LNCaP clone FGC (cell line): ENCODE measurements at regions not wholly inside any gene's neighbourhood (a gene's known extent, or its start where the extent isn't known, plus 50 kb on each side); places are given as distances from the start of the nearest gene placed in this dataset.
A peak's percentile ranks its signal among the peaks of the same experiment; 100 is the strongest.
"Not testable (repeated sequence)": the region's sequence is repeated elsewhere in the genome, so short reads cannot be mapped to it uniquely, and the experiment has no call there.

Experiments used
- DNase-seq: peaks from one replicate; pipeline ENCODE4 v3.0.0-alpha.2; 2011; ENCODE audit warnings: low read depth
- H3K4me3 ChIP-seq: 2 replicates; pipeline ENCODE4 v1.5.1; 2011; ENCODE audit warnings: mild to moderate bottlenecking, low read depth, low read length, control low read depth
- TF ChIP-seq, protein P1 (sequence below): IDR thresholded peaks from 2 replicates; pipeline ENCODE4 v1.5.1; 2012; ENCODE audit warnings: mild to moderate bottlenecking; ENCODE audit not compliant: control insufficient read depth, insufficient read depth; ENCODE audit errors: extremely low read depth

DNA sequence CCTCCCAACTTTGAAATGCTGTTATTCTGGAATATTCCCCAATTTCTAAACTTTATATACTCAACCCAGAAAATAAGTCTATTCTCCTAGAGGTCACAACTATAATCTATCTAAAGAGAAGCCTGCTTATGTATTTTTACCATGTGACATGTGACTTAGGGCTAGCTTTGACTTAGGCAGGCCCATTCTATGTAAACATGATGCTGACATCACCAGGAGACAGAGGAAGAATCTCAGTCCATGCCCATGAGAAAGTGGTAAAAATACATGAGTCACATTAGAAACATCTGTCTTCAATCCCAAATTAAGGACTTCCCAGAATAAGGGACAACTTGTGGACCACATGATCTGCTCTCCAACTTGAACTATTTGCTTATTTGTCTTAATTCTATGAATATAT is 113.6 kb upstream of the ID4 start:
- DNase-seq = peak; percentile 2
- TF ChIP-seq, protein P1, sequence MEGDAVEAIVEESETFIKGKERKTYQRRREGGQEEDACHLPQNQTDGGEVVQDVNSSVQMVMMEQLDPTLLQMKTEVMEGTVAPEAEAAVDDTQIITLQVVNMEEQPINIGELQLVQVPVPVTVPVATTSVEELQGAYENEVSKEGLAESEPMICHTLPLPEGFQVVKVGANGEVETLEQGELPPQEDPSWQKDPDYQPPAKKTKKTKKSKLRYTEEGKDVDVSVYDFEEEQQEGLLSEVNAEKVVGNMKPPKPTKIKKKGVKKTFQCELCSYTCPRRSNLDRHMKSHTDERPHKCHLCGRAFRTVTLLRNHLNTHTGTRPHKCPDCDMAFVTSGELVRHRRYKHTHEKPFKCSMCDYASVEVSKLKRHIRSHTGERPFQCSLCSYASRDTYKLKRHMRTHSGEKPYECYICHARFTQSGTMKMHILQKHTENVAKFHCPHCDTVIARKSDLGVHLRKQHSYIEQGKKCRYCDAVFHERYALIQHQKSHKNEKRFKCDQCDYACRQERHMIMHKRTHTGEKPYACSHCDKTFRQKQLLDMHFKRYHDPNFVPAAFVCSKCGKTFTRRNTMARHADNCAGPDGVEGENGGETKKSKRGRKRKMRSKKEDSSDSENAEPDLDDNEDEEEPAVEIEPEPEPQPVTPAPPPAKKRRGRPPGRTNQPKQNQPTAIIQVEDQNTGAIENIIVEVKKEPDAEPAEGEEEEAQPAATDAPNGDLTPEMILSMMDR = no peak
- no peak overlapping the region for H3K4me3 ChIP-seq

GRCh38 chr6:19725436-19725835 is 111.7 kb upstream of the ID4 start:
- H3K4me3 ChIP-seq, DNase-seq: not testable (repeated sequence)

DNA sequence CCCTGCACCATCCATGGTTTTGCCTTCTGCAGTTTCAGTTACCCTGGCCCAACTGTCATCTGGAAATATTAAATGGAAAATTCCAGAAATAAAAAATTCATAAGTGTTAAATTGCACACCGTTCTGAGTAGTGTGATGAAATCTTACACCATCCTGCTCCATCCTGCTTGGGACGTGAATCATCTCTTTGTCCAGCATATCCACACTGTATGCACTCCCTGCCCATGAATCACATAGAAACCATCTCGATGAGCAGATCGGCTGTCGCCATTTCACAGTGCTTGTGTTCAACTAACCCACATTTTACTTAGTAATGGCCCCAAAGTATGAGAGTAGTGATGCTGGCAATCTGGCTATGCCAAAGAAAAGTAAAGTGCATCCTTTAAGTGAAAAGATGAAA is 105.9 kb upstream of the ID4 start:
- TF ChIP-seq, protein P1 = no peak
- no peak for DNase-seq

GRCh38 chr6:19734061-19734460 is 103.1 kb upstream of the ID4 start:
- DNase-seq = no peak
- TF ChIP-seq, protein P1 = no peak
- H3K4me3 ChIP-seq = no peak overlapping the region

More for the DNA sequence above, 105.9 kb upstream of the ID4 start:
- no peak overlapping the region for H3K4me3 ChIP-seq

DNA sequence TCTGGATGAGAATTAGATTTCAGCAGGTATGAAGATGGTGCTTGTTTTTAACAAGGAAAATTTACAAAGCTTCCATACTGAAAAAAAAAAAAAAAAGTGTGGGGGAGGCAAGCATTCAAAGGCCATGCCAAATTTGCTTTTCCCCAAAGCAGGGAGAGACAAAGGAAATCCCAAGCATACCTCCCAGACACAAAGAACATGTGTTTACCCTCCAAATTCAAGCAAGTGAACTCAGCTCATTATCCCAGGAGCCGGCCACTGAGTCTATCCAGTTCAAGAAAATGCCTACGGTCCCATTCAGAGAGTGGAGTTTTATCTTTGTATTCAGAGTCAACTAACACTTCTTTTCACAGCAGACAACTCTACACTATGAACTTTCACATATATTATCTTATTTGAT is 102.7 kb upstream of the ID4 start:
- TF ChIP-seq, protein P1 = no peak
- no peak for DNase-seq

GRCh38 chr6:19736066-19736465 is 101.1 kb upstream of the ID4 start:
- no peak overlapping the region for H3K4me3 ChIP-seq
- TF ChIP-seq, protein P1 = peak; percentile 11; the same call in 1 of the 2 replicates
- peak; percentile 34 for DNase-seq

More for the DNA sequence above, 102.7 kb upstream of the ID4 start:
- H3K4me3 ChIP-seq = no peak overlapping the region

- no peak overlapping the region for H3K4me3 ChIP-seq
- TF ChIP-seq, protein P1 = no peak
- no peak for DNase-seq
Observed at GRCh38 chr6:19738010-19738409, 99.2 kb upstream of the ID4 start.
